ENCODE measurements at regions not wholly inside any gene's neighbourhood (a gene's known extent, or its start where the extent isn't known, plus 50 kb on each side); places are given as distances from the start of the nearest gene placed in this dataset.
A peak's percentile ranks its signal among the peaks of the same experiment; 100 is the strongest.

- peak; percentile 15 for DNase-seq (ENCODE audit: low spot score)
Measured at GRCh38 chr9:38227656-38228055, 158.6 kb upstream of the SHB start.

DNA sequence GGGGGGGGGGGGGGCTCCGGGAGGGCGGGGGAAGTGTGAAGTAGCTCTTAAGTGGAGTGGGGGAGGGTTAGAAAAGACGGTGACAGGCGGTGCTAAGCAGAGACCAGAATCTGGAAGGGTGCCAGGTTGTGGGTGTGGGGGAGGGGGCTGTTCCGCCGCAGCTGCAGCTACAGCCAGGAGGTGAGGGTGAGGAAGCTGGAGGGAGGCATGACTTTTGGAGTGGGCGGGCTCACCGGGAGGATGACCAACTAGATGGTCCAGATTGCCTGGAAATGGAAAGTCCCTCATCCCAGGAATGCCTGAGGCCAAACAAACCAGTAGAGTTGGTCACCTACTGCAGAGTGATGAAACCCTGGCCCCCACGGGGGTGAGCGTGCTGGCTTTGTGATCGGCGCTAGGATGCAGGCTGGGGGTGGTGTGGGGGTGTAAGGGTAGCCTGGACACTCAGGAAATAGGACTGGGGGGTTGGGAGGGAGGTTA lies 158.1 kb upstream of the SHB start:
- peak; percentile 70 for DNase-seq (ENCODE audit: low spot score)

DNA sequence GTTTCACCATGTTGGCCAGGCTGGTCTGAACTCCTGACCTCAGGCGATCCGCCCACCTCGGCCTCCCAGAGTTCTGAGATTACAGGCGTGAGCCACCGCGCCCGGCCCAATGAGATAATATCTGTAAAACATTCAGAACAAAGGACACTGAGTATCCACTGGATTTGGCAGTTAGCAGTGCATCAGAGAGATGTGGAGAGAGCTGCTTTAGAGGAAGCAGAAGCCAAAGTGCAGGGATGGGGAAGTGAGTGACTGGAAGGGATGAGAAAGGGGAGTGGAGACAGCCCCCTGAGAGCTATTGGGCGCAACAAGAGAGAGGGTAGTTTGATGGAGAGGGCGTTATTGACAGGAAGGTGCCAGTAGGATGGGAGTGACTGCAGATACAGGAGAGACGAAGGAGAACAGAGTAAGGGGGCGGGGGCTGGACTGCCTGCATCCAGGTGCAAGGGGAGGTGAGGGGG lies 157.5 kb upstream of the SHB start:
- no peak for DNase-seq (ENCODE audit: low spot score)

DNA sequence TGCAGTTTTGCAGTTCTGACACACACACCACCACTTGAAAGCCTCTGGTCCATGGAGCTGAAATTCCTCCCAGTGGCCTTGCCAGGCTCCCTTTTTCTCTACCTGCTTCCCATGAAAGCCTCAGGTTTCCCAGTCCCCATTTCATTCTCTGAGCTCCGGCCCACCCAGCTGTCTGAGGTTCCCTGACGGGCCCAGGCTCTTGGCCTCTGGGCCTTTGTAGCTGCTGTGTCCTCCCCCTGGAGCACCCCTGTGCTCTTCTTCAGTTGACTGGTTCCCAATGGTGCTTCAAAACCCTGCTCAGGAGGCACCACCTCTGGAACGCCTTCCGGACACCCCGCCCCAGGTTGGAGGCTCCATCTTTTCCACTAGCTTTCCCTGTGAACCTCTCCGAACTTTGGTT lies 155.9 kb upstream of the SHB start:
- DNase-seq (ENCODE audit: low spot score) = no peak

DNA sequence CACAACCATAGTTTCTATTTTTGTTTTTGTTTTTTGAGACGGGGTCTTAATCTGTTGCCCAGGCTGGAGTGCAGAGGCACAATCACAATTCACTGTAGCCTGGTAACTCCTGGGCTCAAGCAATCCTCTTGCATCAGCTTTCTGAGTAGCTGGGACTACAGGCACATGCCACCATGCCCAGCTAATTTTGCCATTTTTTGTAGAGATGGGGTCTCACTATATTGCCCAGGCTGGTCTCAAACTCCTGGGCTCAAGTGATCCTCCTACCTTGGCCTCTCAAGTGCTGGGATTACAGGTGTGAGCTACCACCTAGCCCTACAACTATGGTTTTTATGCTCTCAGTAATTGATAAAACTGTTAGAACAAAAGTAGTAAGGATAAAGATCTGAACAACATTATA lies 147.5 kb upstream of the SHB start:
- DNase-seq (ENCODE audit: low spot score) = no peak

- DNase-seq (ENCODE audit: low spot score) = no peak
Measured at GRCh38 chr9:38215465-38215864, 146.4 kb upstream of the SHB start.

GRCh38 chr9:38214432-38214831 lies 145.4 kb upstream of the SHB start:
- no peak for DNase-seq (ENCODE audit: low spot score)

- no peak for DNase-seq (ENCODE audit: low spot score)
Measured at GRCh38 chr9:38213631-38214299, 144.7 kb upstream of the SHB start.

GRCh38 chr9:38212016-38212415 lies 143.0 kb upstream of the SHB start:
- no peak for DNase-seq (ENCODE audit: low spot score)

GRCh38 chr9:38211002-38211401 lies 142.0 kb upstream of the SHB start:
- DNase-seq (ENCODE audit: low spot score) = no peak

- DNase-seq (ENCODE audit: low spot score) = no peak
Measured at GRCh38 chr9:38208206-38208901, 139.3 kb upstream of the SHB start.

GRCh38 chr9:38207247-38207778 lies 138.3 kb upstream of the SHB start:
- no peak for DNase-seq (ENCODE audit: low spot score)

- no peak for DNase-seq (ENCODE audit: low spot score)
Measured at GRCh38 chr9:38205279-38205678, 136.3 kb upstream of the SHB start.

- DNase-seq (ENCODE audit: low spot score) = no peak
Measured at GRCh38 chr9:38202336-38202938, 133.4 kb upstream of the SHB start.

DNA sequence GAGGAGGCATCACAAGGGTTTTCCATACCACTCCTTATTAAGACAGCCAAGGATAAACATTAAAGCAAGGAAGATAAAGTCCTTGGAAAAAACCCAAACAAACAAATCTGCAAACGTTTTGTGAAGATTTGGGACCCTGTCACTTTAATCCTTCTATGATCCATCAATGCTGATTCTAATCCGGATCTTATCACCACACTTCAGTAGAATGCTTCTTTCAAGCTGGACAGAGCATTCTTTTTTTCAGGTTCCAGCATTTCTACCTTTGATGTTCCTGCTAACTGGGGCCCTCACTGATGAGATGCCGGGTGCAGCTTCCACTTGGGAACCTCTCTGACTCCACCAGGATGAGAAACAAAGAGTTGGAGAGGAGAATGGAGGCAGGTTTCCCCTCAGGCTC lies 132.8 kb upstream of the SHB start:
- no peak for DNase-seq (ENCODE audit: low spot score)

GRCh38 chr9:38200431-38200830 lies 131.4 kb upstream of the SHB start:
- DNase-seq (ENCODE audit: low spot score) = no peak

GRCh38 chr9:38198140-38198539 lies 129.1 kb upstream of the SHB start:
- DNase-seq (ENCODE audit: low spot score) = no peak

DNA sequence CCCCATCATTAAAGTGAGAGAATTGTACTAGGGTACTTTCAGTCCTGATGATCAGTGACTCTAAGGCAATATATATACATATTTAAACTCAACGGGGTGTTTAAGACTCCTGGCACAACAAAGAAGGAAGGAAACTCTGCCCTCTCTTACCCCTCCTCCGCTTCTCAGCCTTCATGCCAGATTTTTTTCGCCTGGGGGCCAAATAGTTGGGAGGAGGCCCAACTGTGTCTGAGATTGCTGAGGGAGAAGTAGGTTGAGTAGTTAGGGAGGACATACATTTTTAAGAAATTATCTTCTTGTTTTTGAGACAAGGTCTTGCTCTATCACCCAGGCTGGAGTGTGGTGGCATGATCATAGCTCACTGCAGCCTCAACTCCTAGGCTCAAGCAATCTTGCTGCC lies 127.7 kb upstream of the SHB start:
- DNase-seq (ENCODE audit: low spot score) = no peak

GRCh38 chr9:38195737-38196161 lies 126.7 kb upstream of the SHB start:
- DNase-seq (ENCODE audit: low spot score) = no peak

GRCh38 chr9:38194870-38195269 lies 125.8 kb upstream of the SHB start:
- DNase-seq (ENCODE audit: low spot score) = no peak

GRCh38 chr9:38192731-38193265 lies 123.8 kb upstream of the SHB start:
- no peak for DNase-seq (ENCODE audit: low spot score)

DNA sequence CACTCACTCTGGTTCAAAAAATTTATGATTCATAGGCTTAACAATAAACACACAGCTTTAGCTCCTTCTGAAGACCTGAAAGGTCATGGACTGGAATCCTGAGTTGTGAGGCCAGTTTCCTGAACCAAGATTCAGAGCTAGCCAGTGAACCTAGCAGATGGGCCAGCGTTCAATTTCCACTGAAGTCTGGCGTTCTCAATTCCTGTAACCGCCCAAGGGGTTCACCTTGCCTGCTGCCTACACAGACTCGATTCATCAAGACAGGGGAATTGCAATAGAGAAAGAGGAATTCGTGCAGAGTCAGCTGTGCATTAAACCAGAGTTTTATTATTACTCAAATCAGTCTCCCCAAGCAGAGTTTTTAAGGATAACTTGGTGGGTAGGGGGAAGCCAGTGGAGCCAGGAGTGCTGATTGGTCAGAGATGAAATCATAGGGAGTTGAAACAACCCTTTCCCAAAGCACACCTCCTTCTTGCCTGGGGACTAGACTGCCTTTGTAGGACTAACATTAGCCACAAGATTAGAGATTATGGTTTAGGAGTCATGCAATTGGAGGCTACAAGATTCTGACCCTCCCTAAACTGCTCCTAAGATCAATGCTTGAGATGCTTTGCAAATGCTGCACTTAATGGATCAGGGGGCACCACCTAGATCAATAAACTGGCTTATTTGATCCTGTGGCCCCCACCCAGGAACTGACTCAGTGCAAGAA lies 117.5 kb upstream of the SHB start:
- no peak for DNase-seq (ENCODE audit: low spot score)

Data from CD4-positive, alpha-beta T cell treated with Interleukin-6 at 100 ng/mL for 8 hours (primary cell).